GM19455 (cell line): ENCODE measurements at regions not wholly inside any gene's neighbourhood (a gene's known extent, or its start where the extent isn't known, plus 50 kb on each side); places are given as distances from the start of the nearest gene placed in this dataset.
"Not testable (repeated sequence)": the region's sequence is repeated elsewhere in the genome, so short reads cannot be mapped to it uniquely, and the experiment has no call there.

Experiments used
- ATAC-seq: cut with Tn5 transposase; IDR thresholded peaks from one replicate; pipeline ENCODE4 v1.9.1; 2021; ENCODE audit not compliant: unreplicated experiment

- ATAC-seq: no peak
Measured at GRCh38 chr2:175769200-175769599, 232.9 kb downstream of the LNPK start.

GRCh38 chr2:175766880-175767279 lies 235.2 kb downstream of the LNPK start:
- no peak for ATAC-seq

GRCh38 chr2:175755656-175756386 lies 246.2 kb downstream of the LNPK start:
- ATAC-seq: no peak

- no peak for ATAC-seq
Measured at GRCh38 chr2:175755169-175755568, 246.9 kb downstream of the LNPK start.

- ATAC-seq: no peak
Measured at GRCh38 chr2:175750195-175750594, 251.9 kb downstream of the LNPK start.

- no peak for ATAC-seq
Measured at GRCh38 chr2:175745911-175746310, 256.2 kb downstream of the LNPK start.

- no peak for ATAC-seq
Measured at GRCh38 chr2:175744000-175744399, 258.1 kb downstream of the LNPK start.

- ATAC-seq: no peak
Measured at GRCh38 chr2:175743011-175743410, 259.1 kb downstream of the LNPK start.

GRCh38 chr2:175742367-175742766 lies 259.7 kb downstream of the LNPK start:
- no peak for ATAC-seq

- ATAC-seq: no peak
Measured at GRCh38 chr2:175741164-175741563, 260.9 kb downstream of the LNPK start.

- ATAC-seq: no peak
Measured at GRCh38 chr2:175737722-175738361, 264.2 kb downstream of the LNPK start.

- no peak for ATAC-seq
Measured at GRCh38 chr2:175734686-175735085, 267.4 kb downstream of the LNPK start.

GRCh38 chr2:175732531-175732930 lies 269.5 kb downstream of the LNPK start:
- ATAC-seq: no peak

- no peak for ATAC-seq
Measured at GRCh38 chr2:175730050-175730449, 272.0 kb downstream of the LNPK start.

- ATAC-seq: no peak
Measured at GRCh38 chr2:175729049-175729706, 272.9 kb downstream of the LNPK start.

- no peak for ATAC-seq
Measured at GRCh38 chr2:175728032-175728431, 274.0 kb downstream of the LNPK start.

- no peak for ATAC-seq
Measured at GRCh38 chr2:175726223-175726622, 275.8 kb downstream of the LNPK start.

GRCh38 chr2:175709248-175709647 lies 292.8 kb downstream of the LNPK start:
- no peak for ATAC-seq

- no peak for ATAC-seq
Measured at GRCh38 chr2:175707322-175707721, 294.7 kb downstream of the LNPK start.

- ATAC-seq: not testable (repeated sequence)
Measured at GRCh38 chr2:175704568-175704967, 297.5 kb downstream of the LNPK start.

GRCh38 chr2:175698061-175698460 lies 304.0 kb downstream of the LNPK start:
- no peak for ATAC-seq
